ENCODE measurements at regions not wholly inside any gene's neighbourhood (a gene's known extent, or its start where the extent isn't known, plus 50 kb on each side); places are given as distances from the start of the nearest gene placed in this dataset.
"Not testable (repeated sequence)": the region's sequence is repeated elsewhere in the genome, so short reads cannot be mapped to it uniquely, and the experiment has no call there.

- no peak for DNase-seq (ENCODE audit: low read depth, low spot score)
- no peak overlapping the region for H3K9ac ChIP-seq (ENCODE audit: insufficient read length, low read depth)
- TF ChIP-seq ZNF274 (IDR thresholded peaks at IDR 0.05; ENCODE audit: low read depth, low read length) (no peak), YY1 (IDR thresholded peaks at IDR 0.05; ENCODE audit: insufficient read depth, insufficient read length) (no peak), SUZ12 (IDR thresholded peaks at IDR 0.05; ENCODE audit: extremely low read depth, insufficient read depth, insufficient read length) (no peak)
- H3K9me3 ChIP-seq (ENCODE audit: insufficient read depth, low read length) = no peaks in the 10 kb centered on the region
- no peaks in the 10 kb centered on the region for H3K36me3 ChIP-seq (ENCODE audit: insufficient read depth, insufficient read length, low read length)
- H3K4me1 ChIP-seq (ENCODE audit: insufficient read depth, insufficient read length) = no peaks in the 10 kb centered on the region
- H3K27me3 ChIP-seq (ENCODE audit: insufficient read depth, insufficient read length) = no peaks in the 10 kb centered on the region
- no peak overlapping the region for H3K4me3 ChIP-seq (ENCODE audit: insufficient read length, low read depth)
These were observed 258.6 kb upstream of the ARSJ start for GRCh38 chr4:114237997-114238396.

GRCh38 chr4:114249561-114249960 lies 270.1 kb upstream of the ARSJ start:
- Histone ChIP-seq H3K27me3 (ENCODE audit: insufficient read depth, insufficient read length) (no peaks in the 10 kb centered on the region), H3K9ac (ENCODE audit: insufficient read length, low read depth) (no peak overlapping the region), H3K4me3 (ENCODE audit: insufficient read length, low read depth) (no peak overlapping the region), H3K9me3 (ENCODE audit: insufficient read depth, low read length) (no peaks in the 10 kb centered on the region), H3K36me3 (ENCODE audit: insufficient read depth, insufficient read length, low read length) (no peaks in the 10 kb centered on the region), H3K4me1 (ENCODE audit: insufficient read depth, insufficient read length) (no peaks in the 10 kb centered on the region)
- no peak for TF ChIP-seq SUZ12 (IDR thresholded peaks at IDR 0.05; ENCODE audit: extremely low read depth, insufficient read depth, insufficient read length)
- no peak for TF ChIP-seq ZNF274 (IDR thresholded peaks at IDR 0.05; ENCODE audit: low read depth, low read length)
- no peak for DNase-seq (ENCODE audit: low read depth, low spot score)

- H3K9me3 ChIP-seq (ENCODE audit: insufficient read depth, low read length) = no peaks in the 10 kb centered on the region
- H3K27me3 ChIP-seq (ENCODE audit: insufficient read depth, insufficient read length) = no peaks in the 10 kb centered on the region
- no peaks in the 10 kb centered on the region for H3K4me1 ChIP-seq (ENCODE audit: insufficient read depth, insufficient read length)
- H3K4me3 ChIP-seq (ENCODE audit: insufficient read length, low read depth) = no peak overlapping the region
- no peak overlapping the region for H3K9ac ChIP-seq (ENCODE audit: insufficient read length, low read depth)
- DNase-seq (ENCODE audit: low read depth, low spot score) = no peak
- TF ChIP-seq YY1 (IDR thresholded peaks at IDR 0.05; ENCODE audit: insufficient read depth, insufficient read length) = no peak
- no peak for TF ChIP-seq SUZ12 (IDR thresholded peaks at IDR 0.05; ENCODE audit: extremely low read depth, insufficient read depth, insufficient read length)
- TF ChIP-seq ZNF274 (IDR thresholded peaks at IDR 0.05; ENCODE audit: low read depth, low read length) = no peak
- no peaks in the 10 kb centered on the region for H3K36me3 ChIP-seq (ENCODE audit: insufficient read depth, insufficient read length, low read length)
These were observed 270.5 kb upstream of the ARSJ start for GRCh38 chr4:114249976-114250375.

GRCh38 chr4:114250439-114250891 lies 271.0 kb upstream of the ARSJ start:
- no peak for TF ChIP-seq ZNF274 (IDR thresholded peaks at IDR 0.05; ENCODE audit: low read depth, low read length)
- no peak for TF ChIP-seq SUZ12 (IDR thresholded peaks at IDR 0.05; ENCODE audit: extremely low read depth, insufficient read depth, insufficient read length)
- no peak for TF ChIP-seq YY1 (IDR thresholded peaks at IDR 0.05; ENCODE audit: insufficient read depth, insufficient read length)
- no peak overlapping the region for H3K9ac ChIP-seq (ENCODE audit: insufficient read length, low read depth)
- no peak for DNase-seq (ENCODE audit: low read depth, low spot score)
- H3K36me3 ChIP-seq (ENCODE audit: insufficient read depth, insufficient read length, low read length) = no peaks in the 10 kb centered on the region
- no peaks in the 10 kb centered on the region for H3K27me3 ChIP-seq (ENCODE audit: insufficient read depth, insufficient read length)
- H3K9me3 ChIP-seq (ENCODE audit: insufficient read depth, low read length) = no peaks in the 10 kb centered on the region
- H3K4me1 ChIP-seq (ENCODE audit: insufficient read depth, insufficient read length) = no peaks in the 10 kb centered on the region
- no peak overlapping the region for H3K4me3 ChIP-seq (ENCODE audit: insufficient read length, low read depth)

GRCh38 chr4:114251020-114251419 lies 271.6 kb upstream of the ARSJ start:
- DNase-seq (ENCODE audit: low read depth, low spot score) = no peak
- Histone ChIP-seq H3K36me3 (ENCODE audit: insufficient read depth, insufficient read length, low read length) (no peaks in the 10 kb centered on the region), H3K27me3 (ENCODE audit: insufficient read depth, insufficient read length) (no peaks in the 10 kb centered on the region), H3K4me3 (ENCODE audit: insufficient read length, low read depth) (no peak overlapping the region), H3K9ac (ENCODE audit: insufficient read length, low read depth) (no peak overlapping the region), H3K4me1 (ENCODE audit: insufficient read depth, insufficient read length) (no peaks in the 10 kb centered on the region), H3K9me3 (ENCODE audit: insufficient read depth, low read length) (no peaks in the 10 kb centered on the region)
- TF ChIP-seq SUZ12 (IDR thresholded peaks at IDR 0.05; ENCODE audit: extremely low read depth, insufficient read depth, insufficient read length) = no peak
- TF ChIP-seq YY1 (IDR thresholded peaks at IDR 0.05; ENCODE audit: insufficient read depth, insufficient read length) = no peak
- TF ChIP-seq ZNF274 (IDR thresholded peaks at IDR 0.05; ENCODE audit: low read depth, low read length) = no peak

GRCh38 chr4:114252499-114252898 lies 273.1 kb upstream of the ARSJ start:
- Histone ChIP-seq H3K27me3 (ENCODE audit: insufficient read depth, insufficient read length) (no peaks in the 10 kb centered on the region), H3K9me3 (ENCODE audit: insufficient read depth, low read length) (no peaks in the 10 kb centered on the region), H3K36me3 (ENCODE audit: insufficient read depth, insufficient read length, low read length) (no peaks in the 10 kb centered on the region), H3K4me3 (ENCODE audit: insufficient read length, low read depth) (no peak overlapping the region), H3K4me1 (ENCODE audit: insufficient read depth, insufficient read length) (no peaks in the 10 kb centered on the region), H3K9ac (ENCODE audit: insufficient read length, low read depth) (no peak overlapping the region)
- no peak for DNase-seq (ENCODE audit: low read depth, low spot score)
- no peak for TF ChIP-seq YY1 (IDR thresholded peaks at IDR 0.05; ENCODE audit: insufficient read depth, insufficient read length)
- no peak for TF ChIP-seq SUZ12 (IDR thresholded peaks at IDR 0.05; ENCODE audit: extremely low read depth, insufficient read depth, insufficient read length)
- no peak for TF ChIP-seq ZNF274 (IDR thresholded peaks at IDR 0.05; ENCODE audit: low read depth, low read length)

- H3K9me3 ChIP-seq (ENCODE audit: insufficient read depth, low read length) = no peaks in the 10 kb centered on the region
- H3K9ac ChIP-seq (ENCODE audit: insufficient read length, low read depth) = no peak overlapping the region
- TF ChIP-seq YY1 (IDR thresholded peaks at IDR 0.05; ENCODE audit: insufficient read depth, insufficient read length) (no peak), SUZ12 (IDR thresholded peaks at IDR 0.05; ENCODE audit: extremely low read depth, insufficient read depth, insufficient read length) (no peak), ZNF274 (IDR thresholded peaks at IDR 0.05; ENCODE audit: low read depth, low read length) (no peak)
- no peak overlapping the region for H3K4me3 ChIP-seq (ENCODE audit: insufficient read length, low read depth)
- H3K27me3 ChIP-seq (ENCODE audit: insufficient read depth, insufficient read length) = no peaks in the 10 kb centered on the region
- no peaks in the 10 kb centered on the region for H3K4me1 ChIP-seq (ENCODE audit: insufficient read depth, insufficient read length)
- no peak for DNase-seq (ENCODE audit: low read depth, low spot score)
- H3K36me3 ChIP-seq (ENCODE audit: insufficient read depth, insufficient read length, low read length) = no peaks in the 10 kb centered on the region
These were observed 278.1 kb upstream of the ARSJ start for GRCh38 chr4:114257501-114257900.

- DNase-seq (ENCODE audit: low read depth, low spot score); H3K4me1 ChIP-seq (ENCODE audit: insufficient read depth, insufficient read length); H3K9ac ChIP-seq (ENCODE audit: insufficient read length, low read depth); H3K9me3 ChIP-seq (ENCODE audit: insufficient read depth, low read length); H3K36me3 ChIP-seq (ENCODE audit: insufficient read depth, insufficient read length, low read length); H3K4me3 ChIP-seq (ENCODE audit: insufficient read length, low read depth); H3K27me3 ChIP-seq (ENCODE audit: insufficient read depth, insufficient read length): not testable (repeated sequence)
These were observed 283.0 kb upstream of the ARSJ start for GRCh38 chr4:114262421-114262820.
